ENCODE measurements at regions not wholly inside any gene's neighbourhood (a gene's known extent, or its start where the extent isn't known, plus 50 kb on each side); places are given as distances from the start of the nearest gene placed in this dataset.

DNA sequence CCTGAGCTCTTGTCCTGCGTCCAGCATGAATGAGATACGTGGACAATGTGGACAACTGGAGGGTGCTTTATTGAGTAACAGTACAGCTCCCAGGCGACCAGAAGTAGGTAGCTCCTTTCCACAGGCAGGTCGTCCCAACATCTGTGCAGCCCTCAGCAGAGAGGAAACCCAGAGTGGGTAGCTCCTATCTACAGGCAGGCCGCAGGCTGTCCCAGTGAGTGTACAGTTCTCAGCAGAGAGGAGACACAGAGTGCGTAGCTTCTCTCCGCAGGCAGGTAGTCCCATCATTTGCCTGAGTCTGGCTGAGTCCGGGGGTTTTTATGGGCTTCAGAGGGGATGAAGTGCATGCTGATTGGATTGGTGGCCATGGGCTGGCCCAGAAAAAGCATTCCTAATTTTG lies 373.3 kb downstream of the CHSY3 start (continued):
- TF ChIP-seq CTCF (conservative IDR thresholded peaks at IDR 0.05; ENCODE audit: low read depth in 2 of 2) (no peak), ZNF462 (CRISPR knock-in tag; IDR thresholded peaks at IDR 0.05) (no peak), EZH2 (IDR thresholded peaks at IDR 0.05; ENCODE audit: low read depth, unreplicated experiment) (no peak)

GRCh38 chr5:130277002-130277401 lies 372.7 kb downstream of the CHSY3 start:
- H3K4me1 ChIP-seq (ENCODE audit: insufficient read depth): no peaks in the 10 kb centered on the region
- ATAC-seq (no peak), DNase-seq (ENCODE audit: low spot score) (no peak)
- H3K9me3 Mint-ChIP-seq: no peaks in the 10 kb centered on the region
- no peak overlapping the region for H3K27ac ChIP-seq (ENCODE audit: low read depth)
- H3K27me3 ChIP-seq (ENCODE audit: insufficient read depth): peaks cover 50% of the 10 kb centered on the region
- H3K4me1 Mint-ChIP-seq: no peaks in the 10 kb centered on the region
- no peak overlapping the region for H3K27ac Mint-ChIP-seq
- H3K9me2 ChIP-seq (ENCODE audit: insufficient read depth): no peaks in the 10 kb centered on the region
- no peak overlapping the region for H2AFZ ChIP-seq
- TF ChIP-seq ZNF462 (CRISPR knock-in tag; IDR thresholded peaks at IDR 0.05) (no peak), ZNF114 (CRISPR knock-in tag; IDR thresholded peaks at IDR 0.05) (no peak)
- no peaks in the 10 kb centered on the region for H3K79me2 ChIP-seq (replicated peaks; ENCODE audit: insufficient read depth)
- no peaks in the 10 kb centered on the region for H3K36me3 ChIP-seq (ENCODE audit: insufficient read depth)
- H4K20me1 ChIP-seq (replicated peaks; ENCODE audit: insufficient read depth): no peaks in the 10 kb centered on the region
- H3K27me3 Mint-ChIP-seq (ENCODE audit: insufficient read depth, low read depth, poor library complexity): peaks cover 4% of the 10 kb centered on the region
- no peaks in the 10 kb centered on the region for H3K36me3 Mint-ChIP-seq (ENCODE audit: low read depth)
- no peaks in the 10 kb centered on the region for H3F3A ChIP-seq (replicated peaks; ENCODE audit: low read depth)
- H3K4me2 ChIP-seq: no peak overlapping the region
- H3K4me3 ChIP-seq: no peak overlapping the region
- H3K4me3 Mint-ChIP-seq: no peak overlapping the region

All from GM23338 (cell line).